H1 (cell line): ENCODE measurements at regions not wholly inside any gene's neighbourhood (a gene's known extent, or its start where the extent isn't known, plus 50 kb on each side); places are given as distances from the start of the nearest gene placed in this dataset.

Experiments
- CTCF ChIA-PET: fragments of 300-600 bp; sonication (Branson Sonifier 250); formaldehyde crosslinking; loops from one replicate; lab custom pipeline; 2021; ENCODE audit not compliant: partially characterized antibody; lab: Charles Lee
- POLR2A ChIA-PET: fragments of 300-600 bp; sonication (Branson Sonifier 250); formaldehyde crosslinking; loops from one replicate; lab custom pipeline; 2021; ENCODE audit warnings: inconsistent platforms; ENCODE audit not compliant: partially characterized antibody; lab: Charles Lee
- DNase-seq, 2 experiments: peaks; one replicate each; pipeline versions ENCODE4 v3.0.0 to v3.0.0-alpha.2; 2010 to 2022; ENCODE audit warnings: low spot score in 2 of 2, low read depth in 1 of 2, mixed read lengths in 1 of 2
- FAIRE-seq: peaks from 2 replicates; lab custom pipeline; 2011; peaks lifted over from hg19 to GRCh38; lab: Jason Lieb, UNC
- H2AFZ ChIP-seq: 2 replicates; pipeline ENCODE4 v1.8.1; 2012; ENCODE audit warnings: low read length, inconsistent platforms
- H2AK5ac ChIP-seq: 2 replicates; pipeline ENCODE4 v1.6.1; 2013; ENCODE audit warnings: low read depth, low read length
- H2BK120ac ChIP-seq: replicated peaks from 2 replicates; pipeline ENCODE3; 2013; ENCODE audit warnings: low read depth, low read length, inconsistent platforms
- H2BK12ac ChIP-seq: 2 replicates; pipeline ENCODE4 v1.6.1; 2013; ENCODE audit warnings: low read depth, low read length
- H2BK15ac ChIP-seq: 2 replicates; pipeline ENCODE4 v1.6.1; 2013; ENCODE audit warnings: low read length
- H2BK20ac ChIP-seq: 2 replicates; pipeline ENCODE4 v1.6.1; 2013; ENCODE audit warnings: low read length
- H2BK5ac ChIP-seq: 2 replicates; pipeline ENCODE4 v1.6.1; 2013; ENCODE audit warnings: low read depth, low read length
- H3K14ac ChIP-seq: 2 replicates; pipeline ENCODE4 v1.6.1; 2013; ENCODE audit warnings: inconsistent platforms; ENCODE audit not compliant: insufficient read length
- H3K18ac ChIP-seq: 2 replicates; pipeline ENCODE4 v1.6.1; 2013; ENCODE audit warnings: low read length; ENCODE audit errors: extremely low read depth
- H3K23ac ChIP-seq: 2 replicates; pipeline ENCODE4 v1.6.1; 2013; ENCODE audit warnings: inconsistent platforms; ENCODE audit not compliant: insufficient read length
- H3K23me2 ChIP-seq: 2 replicates; pipeline ENCODE4 v1.6.1; 2013; ENCODE audit warnings: low read depth, low read length
- H3K27ac ChIP-seq: 2 replicates; pipeline ENCODE4 v1.6.1; 2011; ENCODE audit warnings: low read depth, low read length, inconsistent platforms
- H3K27me3 ChIP-seq, 4 experiments: replicated peaks in 1 of 4; 1 replicate in 1 of 4; 2 replicates in 3 of 4; pipeline versions ENCODE4 v1.6.1 to v1.8.1; 2011 to 2013; ENCODE audit warnings: low read length in 3 of 4, mild to moderate bottlenecking in 3 of 4, inconsistent platforms in 2 of 4, mixed read lengths in 2 of 4, moderate library complexity in 1 of 4; ENCODE audit not compliant: control insufficient read depth in 3 of 4, insufficient read depth in 3 of 4; ENCODE audit errors: extremely low read depth in 1 of 4
- H3K36me3 ChIP-seq, 4 experiments: 2 replicates each; pipeline versions ENCODE4 v1.6.1 to v1.8.1; 2011 to 2013; ENCODE audit warnings: mild to moderate bottlenecking in 4 of 4, low read length in 3 of 4, moderate library complexity in 2 of 4, control low read depth in 1 of 4, inconsistent platforms in 1 of 4; ENCODE audit not compliant: insufficient read depth in 4 of 4, control insufficient read depth in 2 of 4
- H3K4ac ChIP-seq: replicated peaks from 2 replicates; pipeline ENCODE3; 2013; ENCODE audit warnings: low read length, low read depth, mixed read lengths, inconsistent platforms; ENCODE audit not compliant: insufficient read length
- H3K4me1 ChIP-seq, 4 experiments: replicated peaks in 1 of 4; 1 replicate in 1 of 4; 2 replicates in 3 of 4; pipeline versions ENCODE4 v1.6.1 to v1.8.1; 2011 to 2013; ENCODE audit warnings: low read length in 3 of 4, inconsistent platforms in 2 of 4, mixed read lengths in 1 of 4; ENCODE audit not compliant: insufficient read depth in 4 of 4, control insufficient read depth in 3 of 4
- H3K4me2 ChIP-seq, 2 experiments: 2 replicates each; pipeline versions ENCODE4 v1.6.1 to v1.8.1; 2011 to 2013; ENCODE audit warnings: low read depth in 2 of 2, low read length in 2 of 2, control low read depth in 1 of 2, inconsistent platforms in 1 of 2, mild to moderate bottlenecking in 1 of 2; ENCODE audit not compliant: insufficient read depth in 1 of 2
- H3K4me3 ChIP-seq, 4 experiments: fragments of 200-600, 300-600 bp in 1 of 4; sonication (generic), shearing (Covaris generic), sonication (Bioruptor Twin) in 1 of 4; 2 replicates each; pipeline versions ENCODE4 v1.5.1 to v1.8.1; 2011 to 2016; ENCODE audit warnings: low read length in 4 of 4, low read depth in 3 of 4, control low read depth in 2 of 4, inconsistent platforms in 2 of 4, mild to moderate bottlenecking in 2 of 4, mixed read lengths in 1 of 4, moderate library complexity in 1 of 4; ENCODE audit not compliant: insufficient read depth in 2 of 4; ENCODE audit errors: extremely low read depth in 1 of 4
- H3K56ac ChIP-seq: replicated peaks from 2 replicates; pipeline ENCODE3; 2013; ENCODE audit warnings: low read depth, mild to moderate bottlenecking, mixed read lengths, low read length, inconsistent platforms; ENCODE audit not compliant: insufficient read length
- H3K79me1 ChIP-seq: 2 replicates; pipeline ENCODE4 v1.6.1; 2013; ENCODE audit warnings: low read depth, low read length, control low read depth
- H3K79me2 ChIP-seq, 2 experiments: 2 replicates each; pipeline versions ENCODE4 v1.6.1 to v1.8.1; 2012 to 2013; ENCODE audit warnings: low read length in 2 of 2, mild to moderate bottlenecking in 2 of 2, inconsistent platforms in 1 of 2; ENCODE audit not compliant: insufficient read depth in 2 of 2, control insufficient read depth in 1 of 2
- H3K9ac ChIP-seq, 4 experiments: replicated peaks in 1 of 4; 1 replicate in 1 of 4; 2 replicates in 3 of 4; pipeline versions ENCODE4 v1.6.1 to v1.8.1; 2011 to 2013; ENCODE audit warnings: low read depth in 3 of 4, low read length in 3 of 4, control low read depth in 2 of 4, mild to moderate bottlenecking in 2 of 4, moderate library complexity in 2 of 4, inconsistent platforms in 1 of 4; ENCODE audit errors: extremely low read depth in 1 of 4
- H3K9me3 ChIP-seq, 2 experiments: 2 replicates each; pipeline versions ENCODE4 v1.6.1 to v1.8.1; 2012 to 2013; ENCODE audit warnings: mild to moderate bottlenecking in 2 of 2, moderate library complexity in 2 of 2, control low read depth in 1 of 2, inconsistent platforms in 1 of 2, low read depth in 1 of 2, low read length in 1 of 2, mixed read lengths in 1 of 2; ENCODE audit not compliant: insufficient read depth in 2 of 2
- H4K20me1 ChIP-seq, 2 experiments: replicated peaks in 1 of 2; 2 replicates each; pipeline versions ENCODE3 to v1.8.1; 2011 to 2013; ENCODE audit warnings: inconsistent platforms in 2 of 2, low read length in 2 of 2, mild to moderate bottlenecking in 1 of 2; ENCODE audit not compliant: insufficient read depth in 2 of 2, control insufficient read depth in 1 of 2
- H4K5ac ChIP-seq: 2 replicates; pipeline ENCODE4 v1.6.1; 2013; ENCODE audit warnings: low read length, low read depth, mixed read lengths, inconsistent platforms; ENCODE audit not compliant: insufficient read length
- H4K8ac ChIP-seq: 2 replicates; pipeline ENCODE4 v1.8.0; 2013; ENCODE audit warnings: mild to moderate bottlenecking, moderate library complexity, low read length, inconsistent platforms; ENCODE audit not compliant: insufficient read depth; ENCODE audit errors: extremely low read depth
- H4K91ac ChIP-seq: replicated peaks from 2 replicates; pipeline ENCODE3; 2013; ENCODE audit warnings: low read length, mixed read lengths, inconsistent platforms; ENCODE audit not compliant: insufficient read length
- EGR1 ChIP-seq: IDR thresholded peaks from 2 replicates; pipeline ENCODE4 v1.6.1; 2011; ENCODE audit warnings: low read depth, low read length, borderline replicate concordance
- JUN ChIP-seq: IDR thresholded peaks from 2 replicates; pipeline ENCODE4 v1.6.1; 2011; ENCODE audit warnings: low read depth, mild to moderate bottlenecking, improper control_type of control experiment, low read length
- PHF8 ChIP-seq: fragments of 200-600 bp; sonication (generic); conservative IDR thresholded peaks from 2 replicates; pipeline ENCODE4 v1.7.1; 2012; ENCODE audit warnings: low read depth, mild to moderate bottlenecking, inconsistent platforms, low read length, moderate library complexity
- POU5F1 ChIP-seq: IDR thresholded peaks from 2 replicates; pipeline ENCODE4 v1.6.1; 2011; ENCODE audit warnings: low read depth, mild to moderate bottlenecking, low read length, moderate library complexity
- RAD21 ChIP-seq, 2 experiments: IDR thresholded peaks in 1 of 2; conservative IDR thresholded peaks in 1 of 2; 2 replicates each; pipeline ENCODE4 v1.6.1; 2011; ENCODE audit warnings: low read depth in 2 of 2, low read length in 2 of 2, improper control_type of control experiment in 1 of 2, inconsistent platforms in 1 of 2, mild to moderate bottlenecking in 1 of 2, moderate library complexity in 1 of 2
- SIRT6 ChIP-seq: IDR thresholded peaks from one replicate; pipeline ENCODE4 v1.7.1; 2012; ENCODE audit warnings: low read length, inconsistent platforms
- SP1 ChIP-seq: IDR thresholded peaks from 2 replicates; pipeline ENCODE4 v1.6.1; 2011; ENCODE audit warnings: low read depth, low read length
- SP4 ChIP-seq: IDR thresholded peaks from 2 replicates; pipeline ENCODE4 v1.6.1; 2012; ENCODE audit warnings: low read length, inconsistent platforms
- ZNF274 ChIP-seq: IDR thresholded peaks from 2 replicates; pipeline ENCODE4 v1.7.0; 2012; ENCODE audit warnings: low read length, borderline replicate concordance; ENCODE audit errors: extremely low read depth
- WGBS, 2 experiments: shearing (Covaris generic) in 1 of 2; methylation state at CpG; one replicate each; pipeline versions ENCODE4 v1.1.6 to v1.1.7; 2013 to 2015; ENCODE audit warnings: low lambda C conversion rate in 2 of 2, mixed read lengths in 2 of 2, inconsistent platforms in 1 of 2, low coverage in 1 of 2, missing lambda C conversion rate in 1 of 2; ENCODE audit not compliant: insufficient replicate concordance in 2 of 2, insufficient coverage in 1 of 2, insufficient read length in 1 of 2; ENCODE audit errors: extremely low coverage in 1 of 2, missing lambda C conversion rate in 1 of 2; 5-methylcytosine and 5-hydroxymethylcytosine counted together
- TF ChIP-seq, protein P1 (sequence below): IDR thresholded peaks from 2 replicates; pipeline ENCODE4 v1.6.1; 2011; ENCODE audit warnings: low read length, improper control_type of control experiment

DNA sequence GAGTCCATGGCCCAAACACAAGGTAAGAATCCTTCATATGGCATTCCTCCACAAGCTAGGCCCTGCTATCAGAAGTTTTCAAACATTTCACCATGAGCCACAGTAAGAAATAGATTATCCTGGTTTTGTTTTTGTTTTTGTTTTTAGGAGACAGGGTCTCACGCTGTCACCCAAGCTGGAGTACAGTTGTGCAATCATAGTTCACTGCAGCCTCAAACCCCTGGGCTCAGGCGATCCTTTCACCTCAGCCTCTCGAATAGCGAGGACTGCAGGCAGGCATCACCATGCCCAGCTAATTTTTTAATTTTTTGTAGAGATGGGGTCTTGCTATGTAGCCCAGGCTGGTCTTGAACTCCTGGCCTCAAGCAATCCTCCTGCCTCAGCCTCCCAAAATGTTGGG is 218.8 kb downstream of the TOMM20 start:
- no peak overlapping the region for H3K4me2 ChIP-seq
- H3K27ac ChIP-seq: no peak overlapping the region
- H2BK15ac ChIP-seq: no peak overlapping the region
- POLR2A ChIA-PET: interaction anchor here (1.2 kb wide), 1 partner anchor 37 kb away, joined by 3 read pairs; no protein-coding TSS in a partner anchor
- peaks cover 0 to 2% (median 0%) of the 10 kb centered on the region in 4 experiments; a peak in 1 of 7 replicates for H3K27me3 ChIP-seq
- H3K18ac ChIP-seq: no peak overlapping the region
- H3K4me3 ChIP-seq: no peak overlapping the region
- no peaks in the 10 kb centered on the region for H3K23me2 ChIP-seq
- H3K23ac ChIP-seq: no peak overlapping the region
- no peak overlapping the region for H4K8ac ChIP-seq
- no peaks in the 10 kb centered on the region for H3K9me3 ChIP-seq
- H3K56ac ChIP-seq: no peak overlapping the region
- H2AFZ ChIP-seq: no peak overlapping the region
- H2BK120ac ChIP-seq: no peak overlapping the region
- 94% methylated on average over 4 of the region's 4 CpGs; no CpG with 5 or more reads in 1 of the 2 experiments for WGBS, 2 experiments
- no peak overlapping the region for H3K4ac ChIP-seq
- FAIRE-seq (no peak), DNase-seq (no peak)
- no peaks in the 10 kb centered on the region for H3K79me2 ChIP-seq
- no peak overlapping the region for H2BK5ac ChIP-seq
- no peaks in the 10 kb centered on the region for H3K79me1 ChIP-seq
- H4K5ac ChIP-seq: no peak overlapping the region
- H3K14ac ChIP-seq: no peak overlapping the region
- H3K36me3 ChIP-seq: no peaks in the 10 kb centered on the region
- no peak overlapping the region; the same call in 1 of the 2 replicates for H2BK20ac ChIP-seq
- no peak overlapping the region for H2BK12ac ChIP-seq
- H3K9ac ChIP-seq: no peak overlapping the region
- H4K91ac ChIP-seq: no peak overlapping the region
- H2AK5ac ChIP-seq: no peak overlapping the region
- CTCF ChIA-PET: interaction anchor here (0.6 to 1.2 kb wide), 3 partner anchors 12 to 69 kb away, joined by 3 to 4 read pairs (median 3); no protein-coding TSS in a partner anchor
- H3K4me1 ChIP-seq: peaks cover 2 to 10% (median 9%) of the 10 kb centered on the region in 4 experiments
- H4K20me1 ChIP-seq: no peaks in the 10 kb centered on the region
- TF ChIP-seq SIRT6 (no peak), PHF8 (no peak), SP1 (no peak), SP4 (no peak), JUN (no peak), POU5F1 (no peak), ZNF274 (no peak), RAD21 (IDR thresholded peaks at IDR 0.05 in 1 of 2, conservative IDR thresholded peaks at IDR 0.05 in 1 of 2; ENCODE audit: low read depth in 2 of 2, low read length in 2 of 2) (no peak), EGR1 (no peak)
- TF ChIP-seq, protein P1, sequence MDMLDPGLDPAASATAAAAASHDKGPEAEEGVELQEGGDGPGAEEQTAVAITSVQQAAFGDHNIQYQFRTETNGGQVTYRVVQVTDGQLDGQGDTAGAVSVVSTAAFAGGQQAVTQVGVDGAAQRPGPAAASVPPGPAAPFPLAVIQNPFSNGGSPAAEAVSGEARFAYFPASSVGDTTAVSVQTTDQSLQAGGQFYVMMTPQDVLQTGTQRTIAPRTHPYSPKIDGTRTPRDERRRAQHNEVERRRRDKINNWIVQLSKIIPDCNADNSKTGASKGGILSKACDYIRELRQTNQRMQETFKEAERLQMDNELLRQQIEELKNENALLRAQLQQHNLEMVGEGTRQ: no peak
- TF ChIP-seq, all 59 proteins: peak for 0
